Vagina (tissue), 2 donors: ENCODE measurements at regions not wholly inside any gene's neighbourhood (a gene's known extent, or its start where the extent isn't known, plus 50 kb on each side); places are given as distances from the start of the nearest gene placed in this dataset.

ENCODE experiments used
- DNase-seq, 2 donors: peaks; one replicate each; pipeline ENCODE4 v3.0.0-alpha.2; 2017; ENCODE audit errors: extremely low spot score in 2 of 2
- H3K27ac ChIP-seq: fragments of 200-600 bp; sonication (generic); one replicate; pipeline ENCODE4 v1.5.1; 2019
- H3K27me3 ChIP-seq: fragments of 200-600 bp; sonication (generic); one replicate; pipeline ENCODE4 v1.5.1; 2019
- H3K36me3 ChIP-seq, 2 donors: fragments of 200-600 bp; sonication (generic); one replicate each; pipeline ENCODE4 v1.5.1; 2017 to 2019
- H3K4me1 ChIP-seq: fragments of 200-600 bp; sonication (generic); one replicate; pipeline ENCODE4 v1.5.1; 2019
- H3K4me3 ChIP-seq, 2 donors: fragments of 200-600 bp; sonication (generic); 1 replicate in 1 of 2; 2 replicates in 1 of 2; pipeline ENCODE4 v1.5.1; 2016 to 2019
- H3K9me3 ChIP-seq: fragments of 200-600 bp; sonication (generic); one replicate; pipeline ENCODE4 v1.5.1; 2019
- CTCF ChIP-seq, 3 experiments: fragments of 450-650 bp in 2 of 3; fragments of 200-600 bp in 1 of 3; sonication (generic) in 1 of 3; IDR thresholded peaks; one replicate each; pipeline ENCODE4 v1.5.1; 2017 to 2019; ENCODE audit warnings: antibody characterized with exemption in 3 of 3, mild to moderate bottlenecking in 2 of 3, moderate library complexity in 2 of 3
- POLR2A ChIP-seq, 2 donors: fragments of 450-650 bp; IDR thresholded peaks; one replicate each; pipeline ENCODE4 v1.6.1; 2017; ENCODE audit warnings: antibody characterized with exemption in 2 of 2, mild to moderate bottlenecking in 2 of 2, moderate library complexity in 2 of 2
- POLR2AphosphoS5 ChIP-seq, 2 donors: sonication (generic); formaldehyde crosslinking; IDR thresholded peaks; one replicate each; pipeline ENCODE4 v1.9.0; 2017; ENCODE audit warnings: antibody characterized with exemption in 2 of 2, mild to moderate bottlenecking in 2 of 2, low read depth in 1 of 2; ENCODE audit not compliant: insufficient read depth in 1 of 2
- intact Hi-C: fragments of 100-400 bp; cut with DNase I; formaldehyde crosslinking; loops from one replicate; pipeline ENCODE4 v1.15.1; 2023

GRCh38 chr12:115657081-115658013 is 620.1 kb downstream of the MED13L start:
- Histone ChIP-seq H3K27ac (no peak overlapping the region), H3K36me3 (no peaks in the 10 kb centered on the region), H3K27me3 (no peaks in the 10 kb centered on the region), H3K4me1 (peaks cover 15% of the 10 kb centered on the region), H3K4me3 (no peak overlapping the region), H3K9me3 (no peaks in the 10 kb centered on the region)
- intact Hi-C loops = no loop called here
- no peak for TF ChIP-seq POLR2A (IDR thresholded peaks at IDR 0.05)
- TF ChIP-seq POLR2AphosphoS5 (IDR thresholded peaks at IDR 0.05; ENCODE audit: insufficient read depth in 1 of 2, low read depth in 1 of 2) = no peak
- no peak for TF ChIP-seq CTCF (IDR thresholded peaks at IDR 0.05)
- no peak for DNase-seq

GRCh38 chr12:115650026-115650425 is 627.5 kb downstream of the MED13L start:
- no peak overlapping the region for H3K27ac ChIP-seq
- no peak for TF ChIP-seq POLR2AphosphoS5 (IDR thresholded peaks at IDR 0.05; ENCODE audit: insufficient read depth in 1 of 2, low read depth in 1 of 2)
- no peak for TF ChIP-seq CTCF (IDR thresholded peaks at IDR 0.05)
- TF ChIP-seq POLR2A (IDR thresholded peaks at IDR 0.05) = no peak
- H3K36me3 ChIP-seq = no peaks in the 10 kb centered on the region
- no peak for DNase-seq
- no peaks in the 10 kb centered on the region for H3K27me3 ChIP-seq
- intact Hi-C loops = no loop called here
- no peaks in the 10 kb centered on the region for H3K9me3 ChIP-seq
- no peaks in the 10 kb centered on the region for H3K4me1 ChIP-seq
- H3K4me3 ChIP-seq = no peak overlapping the region

- intact Hi-C loops = no loop called here
- H3K4me3 ChIP-seq = no peak overlapping the region
- no peaks in the 10 kb centered on the region for H3K4me1 ChIP-seq
- no peak for DNase-seq
- no peak overlapping the region for H3K27ac ChIP-seq
- no peaks in the 10 kb centered on the region for H3K9me3 ChIP-seq
- no peaks in the 10 kb centered on the region for H3K27me3 ChIP-seq
- H3K36me3 ChIP-seq = no peaks in the 10 kb centered on the region
- TF ChIP-seq CTCF (IDR thresholded peaks at IDR 0.05) (no peak), POLR2A (IDR thresholded peaks at IDR 0.05) (no peak), POLR2AphosphoS5 (IDR thresholded peaks at IDR 0.05; ENCODE audit: insufficient read depth in 1 of 2, low read depth in 1 of 2) (no peak)
Observed at GRCh38 chr12:115648463-115648862, 629.0 kb downstream of the MED13L start.

GRCh38 chr12:115646210-115646609 is 631.3 kb downstream of the MED13L start:
- intact Hi-C loops = no loop called here

More at GRCh38 chr12:115646210-115646609, 631.3 kb downstream of the MED13L start:
- H3K27me3 ChIP-seq = no peaks in the 10 kb centered on the region
- no peaks in the 10 kb centered on the region for H3K9me3 ChIP-seq
- DNase-seq = no peak
- no peaks in the 10 kb centered on the region for H3K4me1 ChIP-seq
- H3K27ac ChIP-seq = no peak overlapping the region
- no peaks in the 10 kb centered on the region for H3K36me3 ChIP-seq
- H3K4me3 ChIP-seq = no peak overlapping the region
- TF ChIP-seq CTCF (IDR thresholded peaks at IDR 0.05) (no peak), POLR2A (IDR thresholded peaks at IDR 0.05) (no peak), POLR2AphosphoS5 (IDR thresholded peaks at IDR 0.05; ENCODE audit: insufficient read depth in 1 of 2, low read depth in 1 of 2) (no peak)
